ENCODE measurements at regions not wholly inside any gene's neighbourhood (a gene's known extent, or its start where the extent isn't known, plus 50 kb on each side); places are given as distances from the start of the nearest gene placed in this dataset.

DNA sequence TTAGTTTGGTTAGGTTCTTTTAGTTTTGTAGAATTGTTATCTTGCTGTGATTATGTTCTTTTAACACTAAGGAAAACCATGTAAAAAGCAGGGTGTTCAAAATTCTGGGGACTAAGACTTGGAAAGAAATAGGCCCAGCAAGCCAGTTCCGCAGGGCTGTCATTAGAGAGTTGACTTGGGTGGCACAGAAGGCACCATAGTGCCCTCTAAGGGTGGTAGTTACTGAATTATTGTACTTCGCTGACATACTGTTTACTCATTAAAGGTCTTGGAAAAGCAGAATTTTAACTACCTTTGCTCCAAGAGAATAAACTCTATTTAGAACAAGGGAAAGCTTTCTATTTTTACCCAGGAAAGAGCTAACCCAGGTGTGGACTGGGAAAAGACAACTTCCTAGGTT is 86.5 kb downstream of the OTUD1 start:
- no peak overlapping the region for H3K9ac ChIP-seq (ENCODE audit: low read depth, low read length, poor library complexity)
- no peak overlapping the region for H2BK15ac ChIP-seq (ENCODE audit: low read length)
- H3K27me3 ChIP-seq (ENCODE audit: control insufficient read depth in 3 of 3, insufficient read depth in 3 of 3, low read depth in 1 of 3, low read length in 3 of 3), result no peaks in the 10 kb centered on the region

DNA sequence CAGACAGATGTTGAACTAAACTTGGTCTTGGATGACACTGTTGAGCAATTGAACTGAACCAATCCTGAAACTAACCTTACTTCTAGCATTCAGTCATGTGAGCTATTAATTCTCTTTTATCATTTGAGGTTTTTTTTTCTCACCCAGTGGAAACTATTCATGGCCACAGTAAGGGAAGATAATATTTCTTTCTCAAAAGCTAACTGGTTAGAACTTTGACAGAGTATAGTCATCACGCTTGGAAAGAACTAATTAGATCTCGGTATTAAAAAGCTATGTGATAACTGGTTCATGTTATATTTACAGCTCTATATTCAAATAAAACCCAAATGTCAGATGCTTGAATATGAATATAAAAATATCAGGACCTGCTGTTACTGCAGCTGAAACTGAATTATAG is 89.5 kb downstream of the OTUD1 start:
- Histone ChIP-seq H2BK12ac (ENCODE audit: low read length) (no peak overlapping the region), H4K8ac (ENCODE audit: low read depth, low read length) (no peak overlapping the region), H3K4me1 (ENCODE audit: control insufficient read depth in 2 of 2, insufficient read depth in 1 of 2, low read depth in 1 of 2, low read length in 2 of 2) (no peaks in the 10 kb centered on the region), H3K4me2 (ENCODE audit: insufficient read depth, low read length, poor library complexity, severe bottlenecking) (no peak overlapping the region), H2BK15ac (ENCODE audit: low read length) (no peak overlapping the region), H3K79me1 (ENCODE audit: low read depth, low read length) (no peaks in the 10 kb centered on the region), H3K27me3 (ENCODE audit: control insufficient read depth in 3 of 3, insufficient read depth in 3 of 3, low read depth in 1 of 3, low read length in 3 of 3) (no peaks in the 10 kb centered on the region), H3K18ac (ENCODE audit: low read length) (no peak overlapping the region), H3K9me3 (replicated peaks in 1 of 2; ENCODE audit: control insufficient read depth in 2 of 2, insufficient read depth in 1 of 2, low read depth in 1 of 2, low read length in 2 of 2) (no peaks in the 10 kb centered on the region), H3K14ac (ENCODE audit: low read length) (no peak overlapping the region), H3K27ac (replicated peaks; ENCODE audit: low read length) (no peak overlapping the region), H3K36me3 (replicated peaks in 1 of 2; ENCODE audit: control insufficient read depth in 2 of 2, insufficient read depth in 2 of 2, low read length in 2 of 2) (no peaks in the 10 kb centered on the region), H4K91ac (ENCODE audit: low read depth, low read length, poor library complexity) (no peak overlapping the region), H3K9ac (ENCODE audit: low read depth, low read length, poor library complexity) (no peak overlapping the region), H3K4me3 (ENCODE audit: low read length in 2 of 2) (no peak overlapping the region), H2BK120ac (ENCODE audit: low read depth, low read length) (no peak overlapping the region), H2BK5ac (ENCODE audit: low read length) (no peak overlapping the region), H2AFZ (ENCODE audit: low read length) (no peak overlapping the region), H2AK5ac (ENCODE audit: low read depth, low read length) (no peak overlapping the region), H3K23ac (ENCODE audit: low read depth, low read length, poor library complexity) (no peak overlapping the region), H3K4ac (ENCODE audit: low read length) (no peak overlapping the region)
- no peak for DNase-seq (ENCODE audit: low spot score)
- WGBS, 2 donors (ENCODE audit: extremely low coverage in 2 of 2, insufficient read length in 2 of 2, insufficient replicate concordance in 1 of 2), result no CpG with 5 or more reads among the region's 2 CpGs

More for the DNA sequence above, 86.5 kb downstream of the OTUD1 start:
- Histone ChIP-seq H2AFZ (ENCODE audit: low read length) (no peak overlapping the region), H4K91ac (ENCODE audit: low read depth, low read length, poor library complexity) (no peak overlapping the region), H3K36me3 (replicated peaks in 1 of 2; ENCODE audit: control insufficient read depth in 2 of 2, insufficient read depth in 2 of 2, low read length in 2 of 2) (no peaks in the 10 kb centered on the region), H3K14ac (ENCODE audit: low read length) (no peak overlapping the region), H2BK12ac (ENCODE audit: low read length) (no peak overlapping the region), H2BK5ac (ENCODE audit: low read length) (no peak overlapping the region), H3K27ac (replicated peaks; ENCODE audit: low read length) (no peak overlapping the region), H3K4me3 (ENCODE audit: low read length in 2 of 2) (no peak overlapping the region), H3K18ac (ENCODE audit: low read length) (no peak overlapping the region), H3K4me1 (ENCODE audit: control insufficient read depth in 2 of 2, insufficient read depth in 1 of 2, low read depth in 1 of 2, low read length in 2 of 2) (no peaks in the 10 kb centered on the region), H2AK5ac (ENCODE audit: low read depth, low read length) (no peak overlapping the region), H3K79me1 (ENCODE audit: low read depth, low read length) (no peaks in the 10 kb centered on the region), H4K8ac (ENCODE audit: low read depth, low read length) (no peak overlapping the region), H2BK120ac (ENCODE audit: low read depth, low read length) (no peak overlapping the region), H3K4ac (ENCODE audit: low read length) (no peak overlapping the region), H3K9me3 (replicated peaks in 1 of 2; ENCODE audit: control insufficient read depth in 2 of 2, insufficient read depth in 1 of 2, low read depth in 1 of 2, low read length in 2 of 2) (no peaks in the 10 kb centered on the region), H3K4me2 (ENCODE audit: insufficient read depth, low read length, poor library complexity, severe bottlenecking) (no peak overlapping the region), H3K23ac (ENCODE audit: low read depth, low read length, poor library complexity) (no peak overlapping the region)
- WGBS, 2 donors (ENCODE audit: extremely low coverage in 2 of 2, insufficient read length in 2 of 2, insufficient replicate concordance in 1 of 2), result no CpG with 5 or more reads among the region's 2 CpGs
- DNase-seq (ENCODE audit: low spot score), result no peak

DNA sequence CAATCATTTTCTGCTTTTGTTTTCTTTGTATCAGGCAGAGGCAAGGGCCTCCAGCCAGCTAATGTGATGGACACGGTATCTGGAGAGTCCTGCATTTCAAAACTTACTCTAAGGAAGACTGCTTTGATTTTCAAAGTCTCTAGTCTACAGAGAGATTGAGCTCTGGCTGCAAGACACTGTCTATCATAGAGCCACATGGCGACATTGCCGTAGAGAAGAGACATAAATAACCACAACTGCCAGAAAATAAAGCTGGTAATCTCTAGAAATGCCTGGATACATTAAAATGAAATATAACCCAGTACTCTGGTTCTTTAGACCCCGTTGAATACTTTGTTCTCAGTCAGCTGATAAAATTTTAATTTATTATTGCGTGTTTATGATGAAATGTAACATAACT is 90.8 kb downstream of the OTUD1 start:
- H2BK5ac ChIP-seq (ENCODE audit: low read length), result no peak overlapping the region
- H3K14ac ChIP-seq (ENCODE audit: low read length), result no peak overlapping the region
- no peak overlapping the region for H4K91ac ChIP-seq (ENCODE audit: low read depth, low read length, poor library complexity)
- H3K4ac ChIP-seq (ENCODE audit: low read length), result no peak overlapping the region
- no peak overlapping the region for H3K4me2 ChIP-seq (ENCODE audit: insufficient read depth, low read length, poor library complexity, severe bottlenecking)
- H3K27me3 ChIP-seq (ENCODE audit: control insufficient read depth in 3 of 3, insufficient read depth in 3 of 3, low read depth in 1 of 3, low read length in 3 of 3), result peaks cover 0 to 1% (median 0%) of the 10 kb centered on the region in 3 experiments
- no peaks in the 10 kb centered on the region for H3K79me1 ChIP-seq (ENCODE audit: low read depth, low read length)
- no CpG with 5 or more reads among the region's 5 CpGs for WGBS, 2 donors (ENCODE audit: extremely low coverage in 2 of 2, insufficient read length in 2 of 2, insufficient replicate concordance in 1 of 2)
- no peak overlapping the region for H2AK5ac ChIP-seq (ENCODE audit: low read depth, low read length)
- no peak for DNase-seq (ENCODE audit: low spot score)
- H4K8ac ChIP-seq (ENCODE audit: low read depth, low read length), result no peak overlapping the region
- H3K9me3 ChIP-seq (replicated peaks in 1 of 2; ENCODE audit: control insufficient read depth in 2 of 2, insufficient read depth in 1 of 2, low read depth in 1 of 2, low read length in 2 of 2), result no peaks in the 10 kb centered on the region
- no peak overlapping the region for H3K18ac ChIP-seq (ENCODE audit: low read length)
- H3K4me1 ChIP-seq (ENCODE audit: control insufficient read depth in 2 of 2, insufficient read depth in 1 of 2, low read depth in 1 of 2, low read length in 2 of 2), result no peaks in the 10 kb centered on the region
- no peak overlapping the region for H3K9ac ChIP-seq (ENCODE audit: low read depth, low read length, poor library complexity)
- H2BK15ac ChIP-seq (ENCODE audit: low read length), result no peak overlapping the region
- no peaks in the 10 kb centered on the region for H3K36me3 ChIP-seq (replicated peaks in 1 of 2; ENCODE audit: control insufficient read depth in 2 of 2, insufficient read depth in 2 of 2, low read length in 2 of 2)
- H3K23ac ChIP-seq (ENCODE audit: low read depth, low read length, poor library complexity), result no peak overlapping the region
- H2BK120ac ChIP-seq (ENCODE audit: low read depth, low read length), result no peak overlapping the region
- H2BK12ac ChIP-seq (ENCODE audit: low read length), result no peak overlapping the region
- no peak overlapping the region for H2AFZ ChIP-seq (ENCODE audit: low read length)
- no peak overlapping the region for H3K27ac ChIP-seq (replicated peaks; ENCODE audit: low read length)
- H3K4me3 ChIP-seq (ENCODE audit: low read length in 2 of 2), result no peak overlapping the region

DNA sequence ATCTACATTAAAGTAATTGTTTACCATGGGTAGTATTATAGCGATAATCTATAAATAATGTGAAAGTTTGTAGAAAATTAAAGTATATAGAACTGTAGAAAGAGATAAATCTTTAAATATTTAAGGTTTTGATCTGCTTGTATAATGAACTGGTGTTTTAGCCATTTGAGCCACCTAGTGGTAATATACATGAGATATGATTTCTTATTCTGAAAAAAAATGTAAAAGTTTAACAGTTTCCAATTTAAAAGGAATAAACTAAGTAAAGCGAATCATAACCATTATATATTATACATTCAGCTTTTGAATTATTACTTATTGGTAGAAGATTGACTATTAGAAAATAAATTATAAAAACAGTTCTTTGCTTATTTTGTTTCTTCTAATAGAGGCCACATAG is 91.2 kb downstream of the OTUD1 start:
- Histone ChIP-seq H3K9me3 (replicated peaks in 1 of 2; ENCODE audit: control insufficient read depth in 2 of 2, insufficient read depth in 1 of 2, low read depth in 1 of 2, low read length in 2 of 2) (no peaks in the 10 kb centered on the region), H3K4me2 (ENCODE audit: insufficient read depth, low read length, poor library complexity, severe bottlenecking) (no peak overlapping the region), H3K14ac (ENCODE audit: low read length) (no peak overlapping the region), H4K91ac (ENCODE audit: low read depth, low read length, poor library complexity) (no peak overlapping the region), H3K4me1 (ENCODE audit: control insufficient read depth in 2 of 2, insufficient read depth in 1 of 2, low read depth in 1 of 2, low read length in 2 of 2) (no peaks in the 10 kb centered on the region), H3K79me1 (ENCODE audit: low read depth, low read length) (no peaks in the 10 kb centered on the region), H2BK15ac (ENCODE audit: low read length) (no peak overlapping the region), H2AK5ac (ENCODE audit: low read depth, low read length) (no peak overlapping the region), H3K18ac (ENCODE audit: low read length) (no peak overlapping the region), H3K4me3 (ENCODE audit: low read length in 2 of 2) (no peak overlapping the region), H2AFZ (ENCODE audit: low read length) (no peak overlapping the region), H2BK12ac (ENCODE audit: low read length) (no peak overlapping the region), H3K27ac (replicated peaks; ENCODE audit: low read length) (no peak overlapping the region), H2BK120ac (ENCODE audit: low read depth, low read length) (no peak overlapping the region), H3K23ac (ENCODE audit: low read depth, low read length, poor library complexity) (no peak overlapping the region), H3K27me3 (ENCODE audit: control insufficient read depth in 3 of 3, insufficient read depth in 3 of 3, low read depth in 1 of 3, low read length in 3 of 3) (peaks cover 0 to 1% (median 0%) of the 10 kb centered on the region in 3 experiments), H2BK5ac (ENCODE audit: low read length) (no peak overlapping the region), H3K4ac (ENCODE audit: low read length) (no peak overlapping the region), H3K9ac (ENCODE audit: low read depth, low read length, poor library complexity) (no peak overlapping the region), H4K8ac (ENCODE audit: low read depth, low read length) (no peak overlapping the region), H3K36me3 (replicated peaks in 1 of 2; ENCODE audit: control insufficient read depth in 2 of 2, insufficient read depth in 2 of 2, low read length in 2 of 2) (no peaks in the 10 kb centered on the region)
- WGBS, 2 donors (ENCODE audit: extremely low coverage in 2 of 2, insufficient read length in 2 of 2, insufficient replicate concordance in 1 of 2), result 100% methylated on average over 1 of the region's 2 CpGs
- no peak for DNase-seq (ENCODE audit: low spot score)
